ENCODE measurements at regions not wholly inside any gene's neighbourhood (a gene's known extent, or its start where the extent isn't known, plus 50 kb on each side); places are given as distances from the start of the nearest gene placed in this dataset.
A peak's percentile ranks its signal among the peaks of the same experiment; 100 is the strongest.

DNA sequence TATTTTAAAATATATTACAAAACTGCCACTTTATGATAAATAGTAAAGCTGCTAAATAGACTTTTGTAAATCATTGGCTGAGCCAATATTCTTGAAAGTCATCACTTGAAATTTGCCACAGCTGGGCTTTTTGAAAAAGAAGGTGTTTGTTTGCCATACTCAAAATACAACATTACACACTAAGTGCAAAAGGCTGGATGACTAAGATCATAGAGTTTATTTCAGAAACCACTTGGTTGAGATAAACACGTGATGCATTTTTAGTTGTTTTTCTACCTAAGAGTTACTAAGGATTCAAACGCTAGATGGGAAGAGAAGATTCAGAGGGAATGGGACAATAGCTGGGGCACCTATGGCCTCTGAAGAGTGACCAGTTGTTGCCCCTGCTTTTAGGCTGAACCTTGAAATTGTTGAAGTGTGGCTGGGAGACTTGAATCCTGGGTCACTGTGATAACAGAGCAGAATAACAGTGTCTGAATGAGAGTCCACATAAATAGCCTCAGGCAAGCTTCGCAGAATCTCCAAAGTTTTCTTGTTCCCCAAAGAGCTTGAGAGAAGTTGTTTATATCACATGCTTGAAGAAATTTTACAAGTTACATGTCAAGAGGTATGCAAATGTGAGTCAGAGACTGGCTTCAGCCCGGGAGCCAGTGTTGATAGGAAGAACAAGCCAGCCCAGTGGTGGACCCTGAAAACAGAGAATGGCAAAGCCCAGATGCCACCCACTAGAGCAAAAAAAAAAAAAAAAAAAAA, 409.8 kb downstream of the GPD2 start:
- no peak for DNase-seq

DNA sequence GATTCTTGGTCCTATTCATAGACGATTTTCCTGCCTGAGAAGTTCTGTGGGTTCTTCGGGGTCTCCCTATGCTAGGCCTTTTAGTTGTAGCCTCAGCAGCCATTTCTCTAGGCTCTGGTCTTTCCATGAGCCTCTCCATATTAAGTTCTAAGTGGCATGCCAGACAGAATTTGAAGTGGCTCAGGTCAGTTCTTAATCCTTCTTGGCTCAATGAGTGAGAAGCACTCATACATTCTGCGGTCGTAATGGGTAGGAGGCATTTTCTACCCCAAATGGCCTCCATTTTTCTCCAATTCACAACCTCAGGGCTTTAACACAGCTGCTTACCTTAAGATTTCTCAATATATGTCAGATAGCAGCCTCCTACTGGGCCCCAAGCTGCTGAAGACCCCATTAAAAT, 405.3 kb upstream of the GALNT5 start:
- no peak for DNase-seq

DNA sequence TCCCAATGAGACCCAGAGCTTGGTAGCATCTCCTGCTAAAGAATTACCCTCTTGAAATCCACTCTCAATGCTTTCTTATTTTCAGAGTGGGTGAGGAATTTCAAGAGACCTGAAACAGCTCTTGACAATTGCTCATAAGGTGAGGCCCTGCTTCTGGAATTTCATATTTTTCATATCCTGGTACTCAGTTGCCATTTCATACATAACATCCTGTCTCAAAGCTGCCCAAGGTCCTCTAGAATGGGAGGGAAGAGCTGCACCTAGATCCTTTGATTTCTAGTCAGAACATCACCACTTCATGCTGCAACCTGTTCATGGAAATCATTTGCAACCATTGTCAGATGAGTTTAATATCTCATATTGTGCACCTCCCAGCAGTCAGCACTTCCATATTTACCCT, 404.8 kb upstream of the GALNT5 start:
- no peak for DNase-seq

DNA sequence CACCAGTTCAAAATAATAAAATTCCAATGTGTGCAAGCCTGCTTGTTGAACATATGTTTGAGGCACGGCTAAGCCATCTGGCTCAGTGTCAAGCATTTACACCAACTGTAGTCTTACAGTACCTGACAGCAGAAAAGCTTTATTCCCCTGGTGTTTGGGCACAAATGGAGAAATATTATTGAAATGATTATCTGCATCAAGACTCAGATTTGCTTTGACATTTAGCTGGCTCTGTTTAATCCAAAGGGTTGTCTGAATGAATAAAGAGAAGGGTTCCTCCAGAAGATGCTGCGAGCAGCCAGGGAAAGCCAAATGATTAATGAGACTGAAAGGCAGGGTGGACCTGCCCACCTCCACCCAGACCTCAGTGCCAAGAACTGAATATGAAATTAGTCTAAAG, 393.2 kb upstream of the GALNT5 start:
- peak; percentile 3 for DNase-seq

DNA sequence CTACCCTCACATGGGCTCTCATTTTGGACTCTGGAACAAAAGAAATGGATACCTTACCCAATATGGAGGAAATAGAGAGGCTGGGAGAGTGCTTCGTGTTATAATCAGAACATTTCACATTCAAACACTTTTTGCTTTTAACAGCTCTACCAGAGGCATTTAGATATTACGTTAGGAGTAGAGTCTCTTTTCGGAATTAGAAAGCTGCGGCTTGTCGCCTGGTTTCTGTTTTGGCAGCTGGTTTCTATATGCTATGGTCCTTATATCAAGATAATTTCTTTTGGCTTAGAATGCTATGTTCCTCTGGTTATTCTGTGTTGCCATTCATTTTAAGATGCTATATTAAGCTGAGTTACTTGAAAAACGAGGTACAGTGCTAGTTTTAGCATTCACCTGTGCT, 392.8 kb upstream of the GALNT5 start:
- no peak for DNase-seq

DNA sequence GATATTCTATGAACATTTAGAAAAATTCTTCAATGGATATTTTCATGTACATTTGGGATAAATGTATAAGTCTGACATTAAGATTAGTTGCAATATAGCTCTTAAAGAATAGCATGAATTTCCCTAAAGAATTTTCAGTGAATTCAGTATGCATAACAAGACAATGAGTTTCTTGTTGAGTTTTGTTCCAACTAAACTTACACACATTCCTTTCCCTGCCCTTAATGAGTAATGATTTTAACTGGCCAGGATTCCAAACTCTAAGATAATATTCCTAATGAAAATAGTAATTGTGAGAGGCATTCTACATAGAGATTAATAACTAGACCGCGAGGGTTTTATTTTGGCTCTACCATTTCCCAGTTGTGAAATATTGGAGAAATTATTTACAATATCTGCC, 390.3 kb upstream of the GALNT5 start:
- no peak for DNase-seq

DNA sequence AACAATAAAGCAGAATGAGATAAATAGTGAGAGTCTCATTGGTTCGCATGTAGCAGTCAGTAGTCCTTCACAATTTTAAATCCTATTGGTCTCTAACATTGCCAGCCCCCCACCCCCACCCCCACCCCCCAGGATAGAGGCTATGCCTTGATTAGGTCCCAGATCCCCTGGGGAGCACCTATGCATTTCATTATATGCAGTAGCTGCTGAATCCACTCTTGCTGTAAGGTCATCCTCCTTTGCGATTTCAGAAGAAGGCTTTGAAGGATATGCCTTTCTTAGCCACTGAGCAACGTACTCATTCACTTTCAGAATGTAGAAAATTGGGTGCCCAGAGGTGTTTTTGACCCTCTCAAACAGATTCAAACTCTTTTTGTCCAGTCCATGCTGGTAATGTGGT, 382.8 kb upstream of the GALNT5 start:
- no peak for DNase-seq

DNA sequence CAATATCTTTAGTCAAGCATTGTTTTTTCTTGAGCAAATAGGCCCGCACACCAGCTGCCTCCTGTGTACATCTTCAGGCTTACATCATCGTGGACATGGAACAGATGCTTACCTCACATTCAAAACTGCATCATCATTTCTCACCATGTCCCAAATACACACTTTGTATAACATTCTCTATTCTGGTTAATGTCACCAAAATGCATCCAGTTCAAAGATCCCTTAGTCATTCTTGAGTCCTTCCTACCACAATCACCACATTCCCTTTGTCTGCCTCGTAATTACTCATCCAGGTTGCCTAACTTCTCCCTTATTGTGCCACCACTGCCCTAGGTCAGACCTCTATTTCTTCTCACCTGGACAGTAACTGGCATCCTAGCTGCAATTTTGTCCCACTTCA, 373.7 kb upstream of the GALNT5 start:
- DNase-seq: no peak

DNA sequence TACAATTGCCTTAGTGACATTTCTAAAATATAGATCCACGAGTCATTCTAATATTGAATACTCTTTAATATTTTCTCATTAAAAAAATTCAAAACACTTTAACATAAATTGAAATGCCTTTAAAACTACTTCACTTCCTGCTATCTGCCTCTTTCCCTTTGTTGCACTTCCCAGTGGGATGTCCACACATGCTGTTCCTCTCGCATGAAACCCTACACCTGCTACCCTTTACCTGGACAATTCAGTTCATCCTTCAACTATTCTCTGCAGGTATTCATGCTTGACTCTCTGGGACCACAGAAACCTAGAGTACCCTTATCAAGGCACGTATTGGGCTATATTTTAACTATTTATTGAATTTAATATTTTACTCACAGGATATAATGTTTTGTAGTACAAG, 373.3 kb upstream of the GALNT5 start:
- no peak for DNase-seq

DNA sequence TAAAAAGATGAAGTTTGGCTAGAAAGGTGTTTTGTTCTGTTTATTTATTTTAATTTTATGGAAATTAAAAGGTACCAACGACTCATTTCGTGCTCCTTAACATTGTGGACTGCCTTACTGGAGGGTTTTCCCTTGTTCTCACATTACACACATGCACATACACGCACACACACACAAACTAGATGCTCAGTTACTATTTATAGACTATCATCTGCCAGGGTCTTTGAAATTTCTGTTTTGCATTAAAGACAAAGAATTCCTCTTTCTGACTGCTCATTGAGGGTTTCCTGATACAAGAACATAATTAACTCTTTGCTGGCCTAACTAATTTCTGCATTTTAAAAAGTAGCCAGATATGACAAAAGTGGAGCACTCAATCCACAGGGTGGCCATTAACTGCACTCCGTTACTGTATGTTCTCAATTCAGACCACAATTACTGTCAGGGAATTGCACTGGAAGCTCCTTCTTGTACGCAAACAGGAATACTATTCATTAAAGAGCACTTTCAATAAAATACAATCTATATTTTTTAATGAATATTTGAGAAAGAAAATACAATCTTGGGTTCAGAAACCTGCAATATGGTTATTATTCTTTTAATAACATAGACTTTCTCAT, 366.9 kb upstream of the GALNT5 start:
- DNase-seq: peak; percentile 13

DNA sequence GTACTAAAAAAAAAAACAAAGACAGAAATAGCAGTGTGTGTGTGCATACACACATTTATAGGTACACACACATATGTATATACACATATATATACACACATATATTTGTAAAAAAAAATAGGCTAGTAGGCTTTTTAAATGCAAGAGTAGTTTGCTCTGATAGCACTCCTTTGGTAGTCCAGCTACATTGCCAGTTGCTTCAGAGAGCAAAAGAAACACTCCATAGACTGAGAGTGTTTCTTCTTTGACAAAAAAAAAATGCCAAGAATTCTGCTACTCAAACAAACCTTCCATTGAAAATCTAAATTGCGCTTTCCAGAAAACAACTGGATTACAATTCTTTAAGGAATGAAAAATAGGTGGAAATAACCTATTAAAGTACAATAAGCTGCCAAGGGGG, 365.9 kb upstream of the GALNT5 start:
- DNase-seq: no peak

DNA sequence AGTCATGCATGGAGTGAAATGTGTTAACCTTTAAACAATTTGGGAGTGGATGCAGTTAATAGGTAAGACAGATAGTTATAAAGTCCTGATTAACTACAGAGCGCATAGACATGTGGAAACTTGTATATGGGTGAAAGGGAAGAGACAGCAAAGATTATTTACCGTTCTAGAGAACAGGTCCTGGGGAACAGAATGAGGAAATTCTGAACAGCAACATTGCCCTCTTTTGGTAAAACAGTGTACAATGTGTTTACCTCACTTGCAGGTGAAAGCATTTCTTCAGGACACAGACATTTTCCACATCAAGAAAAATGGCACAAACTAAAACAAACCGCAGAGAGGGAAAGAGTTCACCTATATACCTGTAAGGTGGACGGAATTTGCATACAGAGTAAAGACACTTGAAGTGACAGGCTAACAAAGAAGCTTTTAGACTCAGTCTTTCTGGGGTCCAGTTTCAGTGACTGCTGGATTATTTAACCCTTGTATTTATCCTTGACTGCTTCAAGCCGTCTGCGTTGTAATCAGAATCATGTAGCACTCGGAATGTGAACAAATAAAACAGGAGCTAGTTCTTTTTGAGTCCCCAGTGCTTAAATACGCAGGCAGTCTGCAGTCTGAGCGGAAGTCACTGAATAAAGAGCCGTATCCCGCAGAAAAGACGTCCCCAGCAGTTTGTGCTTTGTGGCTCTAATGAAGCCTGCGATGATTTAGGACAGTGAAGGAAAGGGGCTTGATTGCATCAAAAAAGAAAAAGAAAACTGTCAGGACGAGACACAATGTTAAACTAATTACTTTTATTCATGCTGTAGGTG, 364.8 kb upstream of the GALNT5 start:
- peak; percentile 52 for DNase-seq

DNA sequence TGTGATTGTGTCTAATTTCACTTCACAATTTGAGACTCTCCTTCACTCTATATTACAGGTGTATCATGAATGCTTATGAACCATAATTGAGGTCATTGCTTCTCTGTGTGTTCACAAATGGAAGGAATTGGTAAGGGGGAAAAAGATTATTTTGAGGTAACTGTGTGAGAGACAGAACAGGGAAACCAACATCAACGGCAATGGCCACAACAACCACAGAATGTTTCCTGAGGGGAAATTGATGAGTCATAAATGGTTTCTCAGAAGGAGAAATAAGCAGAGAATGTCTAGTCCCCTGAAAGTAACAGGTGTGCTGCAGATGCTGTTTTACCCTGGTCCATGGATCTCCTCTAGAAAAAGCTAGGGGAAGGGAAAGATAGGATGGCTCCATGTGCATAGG, 361.2 kb upstream of the GALNT5 start:
- no peak for DNase-seq

DNA sequence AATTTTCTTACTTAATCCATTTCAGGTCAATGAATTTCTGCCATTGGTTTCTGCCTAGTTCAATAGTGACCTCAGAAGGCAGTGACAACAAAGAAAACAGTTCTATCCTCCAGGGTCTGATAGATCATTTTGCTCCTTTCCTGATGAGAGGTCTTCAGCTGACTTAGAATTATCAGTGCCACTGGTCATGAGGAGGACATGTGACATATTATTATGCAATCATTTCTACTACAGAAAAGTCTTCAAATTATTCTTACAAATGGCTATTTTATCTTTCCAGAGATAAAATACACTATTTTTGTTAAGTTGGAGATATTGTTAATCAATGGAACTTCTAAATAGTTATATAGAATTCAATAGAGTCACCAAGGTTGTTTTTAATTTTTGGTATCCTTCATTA, 360.0 kb upstream of the GALNT5 start:
- no peak for DNase-seq

DNA sequence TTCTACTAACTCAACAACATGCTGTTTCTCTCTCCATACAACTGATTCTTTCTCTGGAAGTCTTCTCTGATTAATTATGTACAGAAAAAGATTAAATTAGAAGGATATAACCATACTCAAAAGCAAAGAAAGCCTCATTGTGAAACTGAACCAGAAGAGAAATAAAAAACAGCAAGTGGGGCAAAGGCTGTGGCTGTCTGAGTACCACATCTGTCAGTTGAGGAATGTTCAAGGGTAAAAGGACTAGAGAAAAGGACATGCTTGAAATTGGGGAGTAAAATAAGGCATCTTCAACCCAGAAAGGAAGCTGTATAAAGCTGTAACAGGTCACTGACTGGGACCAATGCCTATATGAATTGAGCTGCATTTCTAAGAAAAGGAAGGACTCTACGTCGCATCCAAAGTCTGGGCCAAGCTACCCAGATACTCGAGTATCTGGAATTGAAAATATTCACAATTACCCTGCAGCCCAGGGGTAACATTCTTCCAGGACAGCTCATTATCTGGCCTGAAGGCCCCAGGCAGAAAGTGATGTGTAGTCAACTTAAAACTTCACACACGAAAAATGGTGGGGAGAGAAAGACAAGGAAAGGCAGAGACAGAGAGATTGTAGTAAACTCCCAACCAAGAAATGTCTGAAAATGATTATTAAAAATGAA, 356.0 kb upstream of the GALNT5 start:
- no peak for DNase-seq

DNA sequence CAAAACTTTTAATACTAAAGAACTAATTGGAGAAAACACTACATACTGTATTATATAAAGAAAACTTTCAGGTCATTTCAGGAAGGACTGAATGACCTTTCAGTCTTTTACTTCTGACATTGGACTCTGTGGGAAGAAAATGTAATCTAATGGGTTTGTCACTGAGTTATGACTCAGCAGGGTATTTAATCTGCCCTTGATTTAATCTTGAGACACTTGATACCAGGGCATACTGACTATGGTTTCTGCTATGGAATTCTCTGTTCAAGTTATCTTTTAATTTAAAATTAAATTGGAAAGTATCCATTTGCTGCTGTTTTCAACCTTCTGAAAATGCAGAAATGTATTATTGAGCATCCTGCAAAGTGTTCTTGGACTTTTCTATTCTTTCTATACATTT, 354.2 kb upstream of the GALNT5 start:
- no peak for DNase-seq

DNA sequence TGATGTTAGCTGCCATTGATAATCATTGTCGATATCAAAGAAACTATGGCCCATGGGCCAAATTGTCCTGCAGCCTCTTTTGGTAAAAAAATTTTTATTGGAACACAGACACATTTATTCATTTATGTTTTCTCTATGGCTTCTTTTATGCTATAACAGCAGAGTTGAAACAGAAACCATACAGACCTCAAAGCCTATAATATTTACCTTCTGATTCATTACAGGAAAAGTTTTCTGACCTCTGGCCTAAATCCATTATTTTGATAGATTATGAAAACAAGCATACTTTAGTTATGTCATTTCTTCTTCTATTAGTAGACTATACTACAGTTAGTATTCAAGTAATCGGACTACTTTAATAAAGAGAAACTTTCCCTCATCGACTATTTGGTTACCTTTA, 349.7 kb upstream of the GALNT5 start:
- no peak for DNase-seq

DNA sequence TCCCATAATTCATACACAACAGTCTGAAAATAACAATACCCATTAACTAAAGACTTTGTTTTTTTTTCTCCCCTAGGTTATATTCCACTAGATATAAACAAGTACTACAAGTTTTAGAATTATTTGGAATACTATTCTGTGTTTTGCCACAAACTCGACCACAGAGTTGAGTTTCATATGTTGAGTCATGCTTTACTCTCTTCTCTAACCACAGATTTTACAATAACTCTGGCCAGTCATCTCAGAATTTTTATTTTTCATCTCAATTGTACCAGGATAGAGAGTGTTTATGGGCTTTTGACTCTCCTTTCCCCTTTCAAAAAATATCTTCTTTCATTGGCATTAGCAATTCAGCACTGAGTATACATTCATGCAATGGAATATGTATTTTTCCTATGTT, 348.7 kb upstream of the GALNT5 start:
- DNase-seq: no peak

DNA sequence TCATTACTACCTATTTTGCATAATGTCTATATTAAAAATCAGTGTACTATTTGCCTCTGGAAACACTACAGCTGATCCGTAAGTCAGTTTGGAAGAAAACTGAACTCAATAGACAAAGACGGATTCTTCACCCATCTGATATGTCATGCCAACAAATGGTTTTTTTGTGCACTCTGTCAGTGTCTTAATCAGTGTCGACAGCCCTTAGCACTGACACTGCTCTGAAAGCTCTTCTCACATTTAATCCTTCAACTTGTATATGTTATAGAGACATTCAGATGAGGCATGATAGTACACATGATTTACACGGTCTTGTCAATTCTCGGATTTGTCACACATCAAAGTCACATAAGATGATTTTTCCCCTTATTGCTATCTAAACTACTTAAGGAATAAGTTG, 347.5 kb upstream of the GALNT5 start:
- DNase-seq: no peak

DNA sequence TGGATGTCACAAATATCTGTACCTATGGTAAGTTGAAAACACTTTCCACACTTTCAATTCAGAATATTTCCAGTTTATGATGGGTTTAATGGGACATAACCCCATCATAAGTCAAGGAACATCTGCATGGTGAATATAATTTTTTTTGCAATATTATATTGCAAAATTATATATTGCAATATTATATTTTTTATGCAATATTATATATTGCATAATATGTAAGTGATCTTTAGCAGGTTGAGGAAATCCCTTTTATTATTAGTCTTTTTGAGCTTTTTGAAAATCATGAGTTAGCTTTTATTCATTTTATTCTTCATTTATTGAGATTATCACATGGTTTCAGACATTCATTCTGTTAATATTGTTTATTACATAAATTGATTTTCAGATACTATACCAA, 342.2 kb upstream of the GALNT5 start:
- DNase-seq: no peak

DNA sequence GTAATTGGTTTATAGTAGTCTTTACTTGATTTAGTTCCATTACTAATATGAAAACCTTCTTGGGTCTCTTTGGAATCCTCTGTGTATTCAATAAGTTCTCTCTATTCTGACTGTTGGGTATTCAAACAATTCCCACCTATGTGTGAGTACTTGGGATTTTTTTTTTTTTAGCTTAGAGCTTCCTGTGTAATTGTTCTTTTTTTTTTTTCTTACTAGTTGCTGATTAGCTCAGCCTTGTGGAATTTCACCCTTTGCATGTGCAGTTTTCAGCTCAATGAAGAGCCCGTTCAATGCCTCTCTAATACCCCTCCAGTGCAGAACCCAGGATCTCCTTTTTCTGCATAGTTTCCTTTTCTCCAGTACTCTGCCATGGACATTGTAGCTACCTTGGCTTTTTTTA, 339.1 kb upstream of the GALNT5 start:
- no peak for DNase-seq

DNA sequence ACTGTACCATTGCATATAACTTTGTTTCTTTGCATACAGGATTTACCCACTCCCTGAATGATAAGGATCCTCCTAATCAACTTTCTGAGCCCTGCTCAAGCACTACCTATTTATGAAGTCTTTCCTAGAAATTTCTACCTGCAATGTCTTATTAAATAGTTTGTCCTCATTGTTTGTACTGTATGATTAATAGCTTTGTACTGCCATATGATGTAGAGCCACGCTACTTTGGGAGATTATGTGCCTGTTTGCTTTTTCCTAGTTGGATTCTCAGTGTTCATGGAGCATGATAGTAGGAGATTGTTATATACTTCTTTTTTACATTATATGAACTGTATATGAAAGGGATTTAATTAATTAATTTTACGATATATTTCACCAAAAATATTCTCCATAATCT, 327.1 kb upstream of the GALNT5 start:
- no peak for DNase-seq
